Stimulated activated naive CD8-positive, alpha-beta T cell treated with anti-CD3 and anti-CD28 coated beads, Interleukin-15, Interleukin-2, amounts not matched to agents 100 U/mL and 50 U/mL, for 24 hours (primary cell): ENCODE measurements at regions not wholly inside any gene's neighbourhood (a gene's known extent, or its start where the extent isn't known, plus 50 kb on each side); places are given as distances from the start of the nearest gene placed in this dataset.

Experiments used
- ATAC-seq: fragments of 150-1000 bp; cut with Tn5 transposase; one replicate; pipeline ENCODE4 v1.10.0; 2021
- DNase-seq: peaks from one replicate; pipeline ENCODE4 v3.0.0; 2021

DNA sequence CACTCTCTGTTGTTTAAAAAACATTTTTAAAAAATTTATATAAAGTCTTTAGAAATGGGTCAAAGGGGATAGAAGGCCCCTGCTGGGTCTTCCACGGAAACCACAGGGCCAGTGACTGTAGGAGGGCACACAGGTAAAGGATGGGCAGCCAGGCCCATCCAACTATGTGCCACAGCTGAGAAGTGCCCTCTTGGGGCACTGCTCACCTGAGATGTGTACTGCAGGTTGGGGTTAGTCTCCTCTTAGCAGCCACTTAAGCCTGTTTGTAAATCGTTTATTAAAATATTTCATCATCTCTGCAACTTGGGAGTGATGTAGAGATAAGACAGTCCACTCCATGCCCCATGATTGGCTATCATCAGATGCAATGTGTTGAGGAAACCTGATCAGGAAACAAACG, 222.4 kb downstream of the DIRAS2 start:
- no peak for DNase-seq
- no peak for ATAC-seq

DNA sequence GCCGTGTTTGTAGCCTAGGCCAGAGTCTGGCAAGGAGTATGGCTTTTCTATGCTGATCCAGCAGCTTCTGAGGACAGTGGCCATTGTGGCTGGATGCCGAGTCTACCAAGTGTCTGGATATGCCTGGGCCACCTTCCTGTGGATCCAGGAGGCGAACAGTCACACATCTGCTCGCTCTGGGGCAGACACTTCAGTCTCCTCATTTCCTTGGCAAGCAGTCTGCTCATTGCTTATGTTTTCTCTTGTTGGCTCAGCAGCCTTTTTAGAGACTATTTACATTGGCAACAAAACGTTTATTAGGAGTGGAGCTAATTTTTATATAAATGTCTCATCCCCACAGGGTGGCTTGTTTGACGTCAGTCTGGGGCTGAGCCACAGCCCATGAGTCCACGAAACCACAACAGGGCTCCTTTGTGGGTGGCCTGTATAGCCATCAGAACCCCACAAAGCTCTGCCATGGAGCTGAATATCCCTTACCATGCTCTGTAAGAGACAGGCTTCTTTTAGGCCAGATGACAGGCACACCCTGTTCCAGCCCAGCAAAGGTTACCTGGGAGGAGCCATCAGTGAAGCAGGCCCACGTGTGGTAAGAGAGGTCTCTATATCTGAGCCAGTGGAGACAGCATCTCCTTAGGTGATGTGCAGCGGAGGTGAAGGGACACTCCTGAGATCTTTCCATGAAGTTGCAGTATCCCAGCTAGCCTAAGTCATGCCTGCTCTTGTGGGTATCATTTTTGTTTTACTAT, 221.7 kb downstream of the DIRAS2 start:
- no peak for ATAC-seq
- no peak for DNase-seq

DNA sequence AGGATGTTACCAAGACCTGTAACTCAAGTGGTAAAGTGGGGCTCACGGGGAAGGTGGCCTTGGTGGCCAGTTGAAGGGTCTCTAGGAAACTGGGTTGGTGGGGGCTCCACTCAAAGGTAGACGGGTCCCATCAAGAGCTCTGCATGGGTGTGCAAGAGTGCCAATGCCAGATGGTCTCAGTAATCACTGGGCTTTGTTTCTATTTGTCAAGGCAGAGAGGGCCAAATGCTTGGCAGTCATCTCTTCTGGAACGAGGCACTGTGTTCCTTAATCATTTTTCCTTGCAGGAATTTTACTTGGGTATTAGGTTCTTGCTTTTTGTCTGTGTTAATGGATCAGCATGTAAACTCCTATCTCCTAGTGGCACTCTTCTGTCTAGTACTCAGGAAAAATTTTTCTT, 220.8 kb downstream of the DIRAS2 start:
- DNase-seq (no peak), ATAC-seq (no peak)

DNA sequence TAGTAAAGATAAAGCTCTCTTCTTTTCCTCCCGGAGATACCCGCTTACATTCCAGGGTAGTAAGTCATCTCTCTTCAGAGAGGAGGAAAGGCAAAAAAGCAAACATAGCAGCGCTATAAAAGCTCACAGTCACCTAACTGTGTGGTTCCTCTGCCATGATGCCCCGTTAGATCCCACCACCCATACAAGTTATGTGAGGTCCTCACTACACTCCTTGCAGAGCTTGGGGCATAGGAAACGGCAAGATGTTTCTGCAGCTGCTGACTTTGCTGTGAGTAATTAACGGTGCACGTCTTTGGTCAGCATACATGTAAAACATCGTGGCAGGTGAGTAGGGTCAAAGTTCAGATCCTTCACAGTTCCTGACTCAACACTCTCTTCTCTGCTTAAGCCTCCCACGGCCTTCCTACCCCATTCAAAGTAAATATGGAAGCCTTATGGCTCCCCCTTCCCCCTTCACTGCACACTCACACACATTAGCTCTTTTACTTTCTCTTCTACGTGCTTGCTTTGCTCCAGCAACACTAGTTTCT, 218.9 kb downstream of the DIRAS2 start:
- ATAC-seq (no peak), DNase-seq (no peak)

DNA sequence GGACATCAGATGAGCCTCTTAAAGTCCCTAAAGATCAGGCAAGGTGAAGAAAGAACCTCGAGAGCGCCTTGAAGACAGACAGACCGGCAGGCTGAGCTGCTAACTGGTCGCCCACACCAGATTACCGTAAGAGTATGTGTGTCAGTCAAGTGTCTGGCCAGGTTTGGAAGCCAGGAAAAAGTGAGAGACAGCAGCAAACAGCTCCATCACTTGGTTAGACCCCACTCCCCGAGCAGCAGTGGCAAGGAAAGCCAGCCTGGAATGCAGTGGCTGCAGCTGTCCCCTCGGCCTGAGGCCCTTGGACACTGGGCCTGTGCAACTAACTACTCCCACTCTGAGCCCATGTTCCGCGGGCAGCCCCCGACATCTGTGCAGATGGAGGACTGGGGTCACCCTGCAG, 214.1 kb downstream of the DIRAS2 start:
- DNase-seq (no peak), ATAC-seq (no peak)

DNA sequence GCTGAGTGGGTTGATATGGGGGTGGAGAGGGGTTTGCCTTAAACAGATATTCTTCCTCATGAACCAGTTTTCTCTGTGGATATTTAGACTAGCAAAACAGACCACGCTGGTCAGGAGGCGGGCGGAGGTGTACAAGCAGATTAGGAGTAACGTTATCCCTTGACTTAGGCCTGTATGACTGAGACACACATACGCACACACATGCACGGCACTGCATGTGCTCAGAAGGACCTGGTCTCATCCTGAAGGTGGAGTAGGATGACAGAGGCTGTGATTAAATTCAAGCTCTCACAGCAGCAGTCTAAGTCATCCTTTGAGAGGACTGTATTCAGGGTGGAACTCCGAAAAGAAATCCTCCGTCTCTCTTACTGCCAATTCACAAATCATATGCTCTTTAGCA, 209.7 kb downstream of the DIRAS2 start:
- DNase-seq (no peak), ATAC-seq (no peak)

DNA sequence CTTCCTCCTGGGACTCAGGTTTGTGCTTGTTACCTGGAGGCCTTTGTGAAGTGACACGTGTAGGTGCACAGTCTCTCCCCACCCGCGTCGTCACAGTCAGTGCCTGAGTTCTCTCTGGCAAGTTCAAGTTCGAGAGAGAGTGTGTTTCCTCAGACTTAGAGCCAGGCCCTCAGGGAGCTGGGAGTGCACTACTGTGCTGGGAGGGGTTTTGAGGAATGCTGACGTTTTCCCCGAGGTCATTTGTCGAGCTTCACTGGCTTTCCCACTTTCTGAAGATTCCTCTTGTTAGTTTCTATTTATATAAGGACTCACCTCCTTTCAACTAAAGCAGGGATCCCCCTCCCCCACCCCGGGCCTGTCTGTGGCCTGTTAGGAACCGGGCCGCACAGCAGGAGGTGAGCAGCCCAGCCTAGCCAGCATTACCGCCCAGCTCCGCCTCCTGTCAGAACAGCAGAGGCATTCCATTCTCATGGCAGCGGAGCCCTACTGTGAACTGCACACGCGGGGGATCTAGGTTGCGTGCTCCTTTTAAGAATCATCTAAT, 209.2 kb downstream of the DIRAS2 start:
- no peak for DNase-seq
- ATAC-seq = no peak

DNA sequence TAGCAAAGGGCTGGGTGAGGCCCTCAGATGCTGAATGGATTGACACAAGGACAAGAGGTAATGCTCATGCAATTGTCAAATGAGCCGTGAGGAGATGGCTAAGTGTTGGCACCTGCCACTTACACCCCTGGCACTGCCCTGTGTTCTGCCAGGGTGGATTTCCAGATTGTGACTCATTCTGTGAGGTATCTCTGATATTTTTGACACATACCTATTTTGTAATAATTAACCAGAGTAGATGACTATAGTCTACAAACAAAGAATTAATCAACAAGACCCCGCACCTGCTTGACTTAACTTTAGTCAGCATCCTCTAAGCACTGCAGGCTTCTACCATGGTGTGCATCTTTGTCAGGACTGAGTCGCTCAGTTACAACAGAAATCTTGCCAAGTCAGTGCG, 200.8 kb downstream of the DIRAS2 start:
- ATAC-seq (no peak), DNase-seq (no peak)

DNA sequence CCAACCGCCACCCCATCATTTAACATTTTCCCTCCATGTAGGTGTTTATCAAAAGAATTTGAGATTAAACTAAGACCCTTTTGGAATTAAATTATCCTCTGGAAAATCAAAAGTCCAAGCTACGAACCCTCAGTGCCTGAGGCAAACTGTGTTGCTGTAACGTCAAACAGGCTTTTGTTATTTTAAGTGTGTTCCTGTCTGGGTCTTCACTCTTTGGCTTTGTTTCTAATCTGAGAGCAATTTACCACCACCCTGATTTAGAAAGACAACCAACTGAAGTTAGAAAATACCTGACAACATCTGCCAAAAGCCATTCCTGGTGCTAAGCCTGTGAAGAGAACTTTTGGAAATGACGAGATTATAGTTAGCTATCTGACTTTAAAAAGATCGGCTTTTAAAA, 199.9 kb downstream of the DIRAS2 start:
- no peak for ATAC-seq
- no peak for DNase-seq

DNA sequence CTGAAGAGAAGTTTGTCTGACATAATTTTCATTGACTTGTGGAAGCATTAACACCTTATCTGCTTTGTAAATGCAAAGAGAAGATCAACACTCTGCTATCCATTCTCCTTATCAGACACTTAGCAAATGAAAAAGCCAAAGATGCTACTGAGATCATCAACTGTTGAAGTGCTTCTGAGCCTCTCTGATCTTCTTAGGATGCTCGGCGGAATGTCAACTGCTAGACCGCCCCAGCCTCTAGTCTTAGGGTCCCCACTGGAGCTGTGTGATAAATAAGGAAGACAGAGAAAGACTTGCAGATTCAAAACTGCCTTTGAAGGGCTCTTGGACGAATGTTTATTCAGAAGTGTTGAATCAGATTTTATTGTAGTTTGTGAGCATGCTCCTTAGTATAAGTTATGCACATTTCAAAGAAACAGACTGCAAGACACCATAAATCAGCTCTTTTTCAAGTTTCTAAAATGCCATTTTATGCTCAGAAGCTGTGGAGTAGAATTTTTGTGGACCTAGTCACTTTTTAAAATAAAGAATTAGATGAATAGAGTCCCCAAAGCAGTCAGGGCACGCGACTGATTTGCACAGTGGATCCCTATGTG, 197.9 kb downstream of the DIRAS2 start:
- DNase-seq (no peak), ATAC-seq (no peak)

DNA sequence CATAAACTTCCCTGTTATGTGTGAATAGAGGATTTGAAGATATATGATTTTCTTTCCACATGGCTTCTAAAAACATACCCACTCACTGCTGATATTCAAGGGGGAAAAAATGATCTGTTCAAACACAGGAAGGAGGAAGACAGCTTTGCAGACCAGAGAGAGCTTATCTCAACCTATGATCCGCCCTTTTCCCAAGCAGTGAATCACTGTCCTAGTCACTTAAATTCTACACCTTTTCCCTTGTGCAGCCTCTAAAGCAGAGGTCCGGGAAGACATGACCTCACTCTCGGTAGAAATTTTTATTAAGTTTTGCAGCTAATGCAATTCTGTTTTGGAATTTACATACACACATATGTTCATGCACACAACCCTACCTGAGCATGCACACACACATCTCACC, 197.2 kb downstream of the DIRAS2 start:
- no peak for ATAC-seq

DNA sequence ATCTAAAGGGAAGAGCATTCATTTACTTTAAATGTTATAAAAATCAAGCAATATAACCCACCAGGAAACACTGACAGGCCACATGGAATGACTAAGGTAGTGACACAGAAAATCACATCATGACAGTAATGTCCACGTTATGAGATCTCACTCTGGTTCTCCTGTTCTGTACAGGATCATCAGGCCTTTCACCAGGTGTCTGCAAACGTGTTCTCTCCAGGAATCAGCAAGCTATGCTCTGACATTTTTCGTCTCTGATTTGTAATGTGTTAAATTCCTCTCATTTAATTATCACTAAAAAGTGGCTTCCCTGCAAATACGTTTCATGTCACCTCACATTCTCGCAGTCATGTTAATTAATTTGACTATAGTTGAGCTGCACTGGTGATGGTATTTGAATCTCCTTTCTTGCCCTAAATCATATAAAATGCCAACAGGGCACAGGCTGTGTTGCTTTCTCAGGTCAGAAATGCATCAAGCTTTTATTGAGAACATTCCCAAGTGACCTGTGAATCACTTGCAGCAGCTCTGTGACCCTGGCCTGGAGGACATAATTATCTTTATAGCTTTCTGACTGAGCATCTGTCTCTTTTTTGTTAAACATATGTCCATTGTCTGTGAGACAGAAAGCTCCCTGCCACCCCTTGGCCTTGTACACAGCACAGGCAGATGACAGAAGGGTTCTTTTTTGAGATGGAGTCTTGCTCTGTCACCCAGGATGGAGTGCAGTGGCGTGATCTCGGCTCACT, 196.2 kb downstream of the DIRAS2 start:
- no peak for ATAC-seq
- no peak for DNase-seq

More for the DNA sequence above, 197.2 kb downstream of the DIRAS2 start:
- no peak for DNase-seq

DNA sequence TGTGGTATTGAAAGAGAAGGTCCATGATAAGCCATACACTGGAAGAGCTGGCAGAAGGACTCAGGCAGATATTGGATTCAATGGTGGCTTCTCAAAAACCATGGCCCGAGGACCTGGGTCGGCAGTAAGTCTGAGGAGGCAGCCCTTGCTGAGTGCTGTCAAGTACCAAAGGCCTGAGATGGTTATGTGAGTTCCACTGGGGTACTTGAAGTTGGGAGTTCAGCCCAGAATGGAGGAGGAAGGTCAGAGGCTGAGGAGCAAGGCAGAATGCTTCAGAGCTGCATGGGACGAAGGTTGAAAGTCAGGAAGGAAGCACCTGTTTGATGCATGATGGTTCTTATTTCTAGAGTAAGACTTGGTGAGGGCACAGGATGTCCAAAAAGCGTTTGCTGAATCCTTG, 194.9 kb downstream of the DIRAS2 start:
- DNase-seq = no peak
- ATAC-seq = no peak

DNA sequence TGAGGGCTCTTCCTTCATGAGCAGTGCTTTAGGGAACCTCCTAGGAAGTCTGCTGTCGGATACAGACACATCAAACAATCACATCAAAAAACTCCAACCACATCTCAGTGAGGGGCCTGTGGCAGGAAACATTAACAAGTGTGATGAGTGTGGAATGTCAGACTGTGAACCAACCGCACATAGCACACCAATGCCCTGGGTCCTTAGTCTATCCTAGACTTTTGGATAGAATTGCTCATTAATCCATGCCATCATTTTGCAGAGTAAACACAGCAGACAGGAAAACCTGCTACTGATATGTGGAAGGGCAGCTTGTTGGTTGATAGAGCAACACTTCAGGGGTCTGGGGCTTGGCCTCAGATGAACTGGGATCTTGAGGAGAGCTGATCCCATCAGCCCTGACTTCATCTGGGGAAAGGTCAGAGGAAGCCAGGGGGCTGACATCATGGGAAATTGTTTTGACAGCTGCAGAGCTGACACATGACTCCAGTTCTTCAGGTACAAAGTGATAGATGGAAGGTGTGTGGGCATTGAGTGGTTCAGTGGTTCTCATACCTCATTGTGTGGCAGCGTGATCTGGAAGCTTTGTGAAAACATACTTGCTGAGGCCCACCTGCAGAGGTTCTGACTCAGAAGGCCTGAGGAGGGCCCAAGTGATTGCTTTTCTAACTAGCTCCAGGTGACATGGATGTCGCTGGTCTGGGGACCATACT, 193.3 kb downstream of the DIRAS2 start:
- no peak for DNase-seq

DNA sequence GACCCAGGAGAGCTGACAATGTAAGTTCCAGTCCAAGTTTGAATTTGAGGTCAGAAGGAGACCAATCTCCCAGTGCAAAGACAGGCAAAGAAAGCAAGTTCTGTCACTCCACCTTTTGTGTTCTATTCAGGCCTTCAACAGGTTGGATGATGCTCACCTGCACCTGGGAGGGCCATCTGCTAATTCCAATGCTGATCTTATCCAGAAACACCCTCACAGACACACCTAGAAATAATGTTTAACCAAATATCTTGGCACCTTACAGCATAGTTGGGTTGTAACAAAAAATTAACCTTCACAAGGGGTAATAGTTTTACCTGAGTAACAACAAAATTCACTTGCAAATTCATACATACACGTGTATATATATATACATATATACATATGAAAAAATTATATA, 190.8 kb downstream of the DIRAS2 start:
- DNase-seq = no peak
- ATAC-seq = no peak

More for the DNA sequence above, 193.3 kb downstream of the DIRAS2 start:
- ATAC-seq = no peak

DNA sequence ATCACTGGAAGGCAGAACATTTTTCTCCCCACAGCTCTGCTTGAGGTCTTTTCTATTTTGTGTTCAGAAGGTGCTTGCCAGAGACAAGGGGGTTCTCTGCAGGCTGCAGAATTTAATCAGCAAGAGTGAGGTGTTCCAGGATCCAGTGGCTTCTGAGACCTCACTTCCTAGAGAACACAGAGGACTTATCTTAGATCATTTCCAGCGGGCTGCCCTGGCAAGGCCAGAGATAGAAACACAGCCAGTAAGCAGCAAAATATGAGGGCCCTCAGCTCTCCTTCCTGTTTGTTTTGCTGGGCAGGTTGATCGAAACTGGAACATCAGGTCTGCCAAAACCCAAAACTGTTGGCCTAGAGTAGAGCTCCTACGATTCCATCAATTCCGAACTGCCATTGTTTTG, 187.3 kb downstream of the DIRAS2 start:
- no peak for DNase-seq
- ATAC-seq = no peak

DNA sequence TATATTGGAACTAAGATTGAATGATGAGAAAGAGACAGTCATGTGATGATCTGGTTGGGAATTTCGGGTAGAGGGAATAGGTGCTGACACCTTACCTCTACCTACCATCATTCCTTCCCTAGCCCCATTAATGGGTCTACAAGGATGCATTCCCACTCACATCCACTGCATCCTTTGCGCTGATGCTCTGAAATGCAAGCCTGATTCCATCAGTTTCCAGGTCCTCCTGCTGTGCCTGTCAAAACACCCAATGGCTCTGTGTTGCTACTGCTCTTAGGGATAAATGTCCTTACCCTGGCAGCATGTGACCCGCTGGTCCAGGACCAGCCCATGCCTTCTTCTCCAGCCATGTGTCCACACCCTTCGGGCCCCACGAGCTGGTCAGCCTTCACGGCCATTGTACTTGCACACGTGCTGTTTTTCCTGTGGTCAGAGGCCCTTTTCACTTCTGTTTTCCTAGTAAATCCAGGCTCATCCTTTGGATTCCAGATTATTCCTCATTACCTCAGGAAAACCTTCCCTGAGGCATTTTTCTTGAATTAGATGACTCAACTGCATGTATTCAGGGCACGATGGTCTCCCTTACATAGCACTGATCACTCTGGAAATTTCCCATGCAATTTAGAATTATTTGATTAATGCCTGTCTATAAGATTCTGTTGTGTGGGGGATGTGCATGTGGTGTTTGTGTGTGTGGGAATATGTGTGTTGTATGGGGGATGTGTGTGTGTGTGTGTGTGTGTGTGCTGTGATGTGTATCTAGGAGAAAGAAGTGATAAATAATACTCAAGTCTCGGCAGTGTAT, 185.0 kb downstream of the DIRAS2 start:
- ATAC-seq = no peak
- DNase-seq = no peak

DNA sequence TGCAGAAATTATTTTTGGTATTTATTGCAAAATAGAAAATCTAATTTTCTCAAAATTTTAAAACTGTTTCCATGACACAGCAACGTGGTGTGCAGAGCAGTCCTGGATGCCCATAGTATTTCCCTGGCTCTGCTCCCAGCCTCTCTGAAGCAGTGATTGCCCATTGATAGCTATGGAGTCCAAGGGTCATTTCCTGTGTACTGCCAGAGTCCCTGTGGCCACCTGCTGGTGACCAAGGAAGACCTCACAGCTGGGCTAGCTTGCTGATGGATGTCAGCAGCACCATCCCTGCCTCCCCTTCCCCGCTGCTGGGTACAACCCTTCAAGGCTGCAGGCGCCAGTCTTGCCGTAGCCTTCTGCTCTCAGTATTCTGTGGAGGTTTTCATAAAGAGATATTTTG, 184.1 kb downstream of the DIRAS2 start:
- no peak for ATAC-seq
- DNase-seq = no peak

DNA sequence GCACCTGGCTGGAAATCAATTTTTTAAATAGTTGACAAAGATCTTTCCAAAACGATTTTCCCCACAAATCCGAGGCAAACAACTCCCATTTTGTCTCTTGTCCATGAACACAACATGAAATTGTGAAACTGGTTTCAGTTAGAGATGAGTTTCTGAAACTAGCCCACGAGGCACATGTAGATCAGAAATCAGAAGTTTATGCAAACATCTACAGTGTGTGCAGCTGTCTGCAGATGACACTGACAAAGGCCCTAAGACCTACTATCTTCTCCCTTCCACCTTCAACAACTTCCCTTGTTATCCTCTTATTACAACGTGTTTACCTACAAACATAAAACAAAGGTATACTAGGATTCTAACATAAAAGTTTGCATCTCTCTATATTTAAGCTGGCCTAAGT, 183.3 kb downstream of the DIRAS2 start:
- no peak for ATAC-seq

DNA sequence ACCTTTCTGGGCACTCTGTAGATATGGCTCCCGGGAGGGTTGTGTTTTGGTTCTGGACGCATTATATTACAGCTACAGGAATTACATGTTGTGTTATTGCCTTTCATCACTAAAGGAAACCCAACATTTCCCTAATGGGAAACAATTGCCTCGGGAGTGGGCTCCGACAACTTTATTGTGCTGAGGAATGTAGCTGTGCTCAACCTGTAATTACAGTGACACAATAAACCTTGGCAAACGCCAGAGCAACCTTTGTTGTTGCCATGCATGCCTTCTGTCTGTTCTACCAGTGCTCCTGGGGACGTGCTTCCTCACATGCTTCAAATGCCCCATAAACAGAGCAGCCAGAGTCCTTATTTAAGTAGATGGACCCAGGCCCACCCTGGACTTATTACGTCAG, 182.4 kb downstream of the DIRAS2 start:
- ATAC-seq (no peak), DNase-seq (no peak)

More for the DNA sequence above, 183.3 kb downstream of the DIRAS2 start:
- DNase-seq = no peak

DNA sequence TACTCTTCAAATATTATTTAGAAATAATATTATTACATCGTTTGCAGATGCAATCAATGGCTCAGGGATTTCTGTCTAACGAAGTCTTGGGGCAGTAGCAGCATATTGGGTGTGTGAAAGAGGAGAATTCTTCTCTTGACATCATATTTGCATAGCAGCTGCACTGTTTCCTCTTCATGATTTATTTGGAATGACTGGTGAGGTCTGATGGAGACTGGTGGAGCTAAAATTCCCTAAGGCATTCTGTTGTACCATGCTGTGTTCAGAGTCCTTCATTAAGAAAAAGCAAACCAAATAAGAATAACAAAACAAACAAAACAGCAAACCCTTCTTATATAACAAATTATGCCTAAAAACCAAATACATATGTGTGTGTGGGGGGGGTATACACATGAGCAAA, 177.6 kb downstream of the DIRAS2 start:
- DNase-seq (no peak), ATAC-seq (no peak)
